ENCODE measurements at regions not wholly inside any gene's neighbourhood (a gene's known extent, or its start where the extent isn't known, plus 50 kb on each side); places are given as distances from the start of the nearest gene placed in this dataset.

DNA sequence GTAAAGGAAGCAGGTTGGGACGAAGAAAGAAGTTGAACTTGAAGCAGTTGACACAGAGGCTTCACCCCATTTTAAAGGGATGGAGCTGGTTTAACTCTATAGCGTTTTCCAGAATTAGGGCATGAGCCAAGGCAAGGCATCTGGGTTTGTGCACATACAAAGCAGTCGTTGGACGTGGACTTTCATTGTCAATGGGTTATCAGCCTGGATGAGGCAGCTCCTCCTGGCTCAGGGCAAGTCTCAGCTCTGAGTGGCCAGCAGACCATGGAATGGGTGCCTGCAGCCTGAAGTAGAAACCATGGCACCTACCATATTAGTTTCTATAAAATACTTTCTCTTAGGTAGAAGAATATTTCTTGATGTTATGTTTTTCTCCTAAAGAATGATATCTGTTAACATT lies 163.8 kb upstream of the KCNK2 start:
- POLR2A ChIA-PET: no interaction called here
- no peak for TF ChIP-seq EZH2 (IDR thresholded peaks at IDR 0.05; ENCODE audit: borderline replicate concordance, insufficient read depth, low read depth, low read length, poor library complexity, severe bottlenecking)
- TF ChIP-seq, protein P1, sequence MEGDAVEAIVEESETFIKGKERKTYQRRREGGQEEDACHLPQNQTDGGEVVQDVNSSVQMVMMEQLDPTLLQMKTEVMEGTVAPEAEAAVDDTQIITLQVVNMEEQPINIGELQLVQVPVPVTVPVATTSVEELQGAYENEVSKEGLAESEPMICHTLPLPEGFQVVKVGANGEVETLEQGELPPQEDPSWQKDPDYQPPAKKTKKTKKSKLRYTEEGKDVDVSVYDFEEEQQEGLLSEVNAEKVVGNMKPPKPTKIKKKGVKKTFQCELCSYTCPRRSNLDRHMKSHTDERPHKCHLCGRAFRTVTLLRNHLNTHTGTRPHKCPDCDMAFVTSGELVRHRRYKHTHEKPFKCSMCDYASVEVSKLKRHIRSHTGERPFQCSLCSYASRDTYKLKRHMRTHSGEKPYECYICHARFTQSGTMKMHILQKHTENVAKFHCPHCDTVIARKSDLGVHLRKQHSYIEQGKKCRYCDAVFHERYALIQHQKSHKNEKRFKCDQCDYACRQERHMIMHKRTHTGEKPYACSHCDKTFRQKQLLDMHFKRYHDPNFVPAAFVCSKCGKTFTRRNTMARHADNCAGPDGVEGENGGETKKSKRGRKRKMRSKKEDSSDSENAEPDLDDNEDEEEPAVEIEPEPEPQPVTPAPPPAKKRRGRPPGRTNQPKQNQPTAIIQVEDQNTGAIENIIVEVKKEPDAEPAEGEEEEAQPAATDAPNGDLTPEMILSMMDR (IDR thresholded peaks at IDR 0.05): no peak
- no peak overlapping the region for H3K4me2 ChIP-seq (replicated peaks; ENCODE audit: low read depth, low read length, poor library complexity, severe bottlenecking)
- peaks cover 0 to 2% (median 0%) of the 10 kb centered on the region in 3 donors for H3K9me3 ChIP-seq (ENCODE audit: control extremely low read depth in 1 of 3, control insufficient read depth in 2 of 3, insufficient read depth in 1 of 3, low read length in 2 of 3)
- Mint-ChIP-seq H3K27ac (no peak overlapping the region), H3K4me1 (no peaks in the 10 kb centered on the region), H3K9me3 (ENCODE audit: insufficient read depth) (no peaks in the 10 kb centered on the region), H3K4me3 (no peak overlapping the region), H3K27me3 (no peaks in the 10 kb centered on the region)
- no peaks in the 10 kb centered on the region for H3K36me3 ChIP-seq (replicated peaks in 1 of 2; ENCODE audit: control extremely low read depth in 1 of 2, control insufficient read depth in 1 of 2, extremely low read depth in 1 of 2, insufficient read depth in 2 of 2, low read length in 1 of 2)
- no peaks in the 10 kb centered on the region for H3K27me3 ChIP-seq (replicated peaks in 1 of 4; ENCODE audit: control extremely low read depth in 1 of 4, control insufficient read depth in 3 of 4, insufficient read depth in 4 of 4, low read length in 3 of 4)
- H3K4me3 ChIP-seq (ENCODE audit: control extremely low read depth in 1 of 5, extremely low read depth in 1 of 5, insufficient read depth in 1 of 5, low read depth in 2 of 5, low read length in 4 of 5): no peak overlapping the region
- ATAC-seq (ENCODE audit: low read depth) (no peak), DNase-seq (no peak)
- WGBS (ENCODE audit: insufficient coverage): 78% methylated on average over 4 of the region's 4 CpGs
- no peak overlapping the region for H3K9ac ChIP-seq (ENCODE audit: low read length)
- H2AFZ ChIP-seq (ENCODE audit: insufficient read depth, low read depth, low read length, poor library complexity, severe bottlenecking): no peak overlapping the region
- no peaks in the 10 kb centered on the region for H4K20me1 ChIP-seq (ENCODE audit: control insufficient read depth, insufficient read depth, low read length, poor library complexity, severe bottlenecking)
- H3K4me1 ChIP-seq (ENCODE audit: control insufficient read depth in 2 of 2, insufficient read depth in 2 of 2, low read length in 2 of 2): no peaks in the 10 kb centered on the region
- no peak overlapping the region for H3K27ac ChIP-seq (ENCODE audit: low read length in 2 of 2)
- CTCF ChIA-PET: no interaction called here
- intact Hi-C loops (cut with micrococcal nuclease): no loop called here
- no peaks in the 10 kb centered on the region for H3K79me2 ChIP-seq (ENCODE audit: control insufficient read depth, insufficient read depth, low read length)

DNA sequence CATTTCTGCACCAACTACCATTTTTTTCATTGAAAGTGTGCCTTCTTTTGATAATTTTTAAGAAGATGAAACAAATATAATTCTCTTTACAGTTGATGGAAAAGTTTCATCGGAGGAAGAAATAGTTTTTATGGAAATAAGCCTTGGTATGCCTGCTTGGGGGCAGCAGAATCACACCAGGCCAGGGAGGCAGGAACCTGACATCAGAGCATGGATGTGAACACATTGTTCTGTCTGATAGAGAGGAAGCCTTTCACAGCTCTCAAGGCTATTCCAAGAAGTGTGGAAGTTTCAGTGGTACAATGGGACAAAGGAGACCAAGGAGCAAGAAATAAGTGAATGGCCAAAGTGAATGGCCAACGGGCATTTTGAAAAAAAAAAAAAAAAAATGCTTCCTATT lies 162.2 kb upstream of the KCNK2 start:
- H2AFZ ChIP-seq (ENCODE audit: insufficient read depth, low read depth, low read length, poor library complexity, severe bottlenecking): no peak overlapping the region
- Mint-ChIP-seq H3K9me3 (ENCODE audit: insufficient read depth) (no peaks in the 10 kb centered on the region), H3K4me1 (no peaks in the 10 kb centered on the region), H3K27ac (no peak overlapping the region), H3K27me3 (no peaks in the 10 kb centered on the region), H3K4me3 (no peak overlapping the region)
- intact Hi-C loops (cut with micrococcal nuclease): no loop called here
- H3K79me2 ChIP-seq (ENCODE audit: control insufficient read depth, insufficient read depth, low read length): no peaks in the 10 kb centered on the region
- DNase-seq (no peak), ATAC-seq (ENCODE audit: low read depth) (no peak)
- H3K4me3 ChIP-seq (ENCODE audit: control extremely low read depth in 1 of 5, extremely low read depth in 1 of 5, insufficient read depth in 1 of 5, low read depth in 2 of 5, low read length in 4 of 5): no peak overlapping the region
- peaks cover 0 to 2% (median 0%) of the 10 kb centered on the region in 3 donors for H3K9me3 ChIP-seq (ENCODE audit: control extremely low read depth in 1 of 3, control insufficient read depth in 2 of 3, insufficient read depth in 1 of 3, low read length in 2 of 3)
- H3K9ac ChIP-seq (ENCODE audit: low read length): no peak overlapping the region
- ChIA-PET CTCF (no interaction called here), POLR2A (no interaction called here)
- no peaks in the 10 kb centered on the region for H3K27me3 ChIP-seq (replicated peaks in 1 of 4; ENCODE audit: control extremely low read depth in 1 of 4, control insufficient read depth in 3 of 4, insufficient read depth in 4 of 4, low read length in 3 of 4)
- WGBS (ENCODE audit: insufficient coverage): no CpG with 5 or more reads among the region's 2 CpGs
- no peak overlapping the region for H3K4me2 ChIP-seq (replicated peaks; ENCODE audit: low read depth, low read length, poor library complexity, severe bottlenecking)
- H4K20me1 ChIP-seq (ENCODE audit: control insufficient read depth, insufficient read depth, low read length, poor library complexity, severe bottlenecking): no peaks in the 10 kb centered on the region
- no peaks in the 10 kb centered on the region for H3K4me1 ChIP-seq (ENCODE audit: control insufficient read depth in 2 of 2, insufficient read depth in 2 of 2, low read length in 2 of 2)
- no peak overlapping the region for H3K27ac ChIP-seq (ENCODE audit: low read length in 2 of 2)
- TF ChIP-seq, protein P1 (IDR thresholded peaks at IDR 0.05): no peak
- no peak for TF ChIP-seq EZH2 (IDR thresholded peaks at IDR 0.05; ENCODE audit: borderline replicate concordance, insufficient read depth, low read depth, low read length, poor library complexity, severe bottlenecking)
- no peaks in the 10 kb centered on the region for H3K36me3 ChIP-seq (replicated peaks in 1 of 2; ENCODE audit: control extremely low read depth in 1 of 2, control insufficient read depth in 1 of 2, extremely low read depth in 1 of 2, insufficient read depth in 2 of 2, low read length in 1 of 2)
